ENCODE measurements at regions not wholly inside any gene's neighbourhood (a gene's known extent, or its start where the extent isn't known, plus 50 kb on each side); places are given as distances from the start of the nearest gene placed in this dataset.

DNA sequence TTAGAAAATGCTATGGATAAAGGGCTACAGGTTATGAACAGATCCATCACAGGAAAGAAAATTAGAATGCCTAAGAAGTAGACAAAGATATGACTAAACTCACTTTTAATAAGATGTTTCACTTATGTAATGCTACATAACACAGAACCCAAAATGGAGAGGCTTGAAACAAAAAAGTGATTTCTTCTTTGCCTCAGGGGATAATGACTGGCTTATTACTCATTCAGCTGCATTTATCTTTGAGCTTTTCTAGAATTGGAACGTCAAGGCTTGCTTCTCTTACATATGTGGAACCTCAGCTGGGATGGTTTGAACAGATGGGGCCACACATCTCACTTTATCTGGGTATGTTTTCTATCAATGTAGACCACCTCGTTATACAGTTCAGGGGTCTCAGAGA is 120.6 kb upstream of the EPHA3 start:
- H2BK120ac ChIP-seq (replicated peaks; ENCODE audit: low read depth, low read length) = no peak overlapping the region
- no peak overlapping the region for H3K9ac ChIP-seq (replicated peaks in 1 of 4; ENCODE audit: extremely low read depth in 1 of 4, low read depth in 3 of 4, low read length in 3 of 4)
- H2BK20ac ChIP-seq (ENCODE audit: low read length) = no peak overlapping the region
- no peak overlapping the region for H2AFZ ChIP-seq (ENCODE audit: low read length)
- no peak for DNase-seq (ENCODE audit: low read depth in 1 of 2, low spot score in 2 of 2)
- H2BK15ac ChIP-seq (ENCODE audit: low read length) = no peak overlapping the region
- WGBS, 2 experiments (ENCODE audit: extremely low coverage in 1 of 2, insufficient coverage in 1 of 2, insufficient read length in 1 of 2, insufficient replicate concordance in 2 of 2, low coverage in 1 of 2, low lambda C conversion rate in 2 of 2, missing lambda C conversion rate in 1 of 2) = 86% methylated on average over 2 of the region's 2 CpGs; no CpG with 5 or more reads in 1 of the 2 experiments
- ChIA-PET POLR2A (ENCODE audit: partially characterized antibody) (no interaction called here), CTCF (ENCODE audit: partially characterized antibody) (interaction anchor here (0.9 kb wide), 1 partner anchor 818 kb away, joined by 3 read pairs; no protein-coding TSS in a partner anchor)
- H4K91ac ChIP-seq (replicated peaks; ENCODE audit: insufficient read length, low read length) = no peak overlapping the region
- H3K27ac ChIP-seq (ENCODE audit: low read depth, low read length) = no peak overlapping the region
- H3K18ac ChIP-seq (ENCODE audit: extremely low read depth, low read length) = no peak overlapping the region
- H2BK5ac ChIP-seq (ENCODE audit: low read depth, low read length) = no peak overlapping the region
- H3K79me1 ChIP-seq (ENCODE audit: low read depth, low read length) = no peaks in the 10 kb centered on the region
- no peak overlapping the region for H3K4me3 ChIP-seq (ENCODE audit: extremely low read depth in 1 of 4, insufficient read depth in 2 of 4, low read depth in 3 of 4, low read length in 4 of 4)
- FAIRE-seq = no peak
- no peaks in the 10 kb centered on the region for H3K9me3 ChIP-seq (ENCODE audit: insufficient read depth in 2 of 2, low read depth in 1 of 2, low read length in 1 of 2)
- no peaks in the 10 kb centered on the region for H3K27me3 ChIP-seq (replicated peaks in 1 of 4; ENCODE audit: control insufficient read depth in 3 of 4, extremely low read depth in 1 of 4, insufficient read depth in 3 of 4, low read length in 3 of 4)
- no peak overlapping the region for H2AK5ac ChIP-seq (ENCODE audit: low read depth, low read length)
- H3K4me2 ChIP-seq (ENCODE audit: insufficient read depth in 1 of 2, low read depth in 2 of 2, low read length in 2 of 2) = no peak overlapping the region
- no peak overlapping the region for H4K8ac ChIP-seq (ENCODE audit: extremely low read depth, insufficient read depth, low read length)
- no peaks in the 10 kb centered on the region for H3K23me2 ChIP-seq (ENCODE audit: low read depth, low read length)
- no peak overlapping the region for H2BK12ac ChIP-seq (ENCODE audit: low read depth, low read length)
- no peak overlapping the region for H3K56ac ChIP-seq (replicated peaks; ENCODE audit: insufficient read length, low read depth, low read length)
- H3K14ac ChIP-seq (ENCODE audit: insufficient read length) = no peak overlapping the region
- H4K5ac ChIP-seq (ENCODE audit: insufficient read length, low read depth, low read length) = no peak overlapping the region
- H4K20me1 ChIP-seq (replicated peaks in 1 of 2; ENCODE audit: control insufficient read depth in 1 of 2, insufficient read depth in 2 of 2, low read length in 2 of 2) = no peaks in the 10 kb centered on the region
- no peaks in the 10 kb centered on the region for H3K79me2 ChIP-seq (ENCODE audit: control insufficient read depth in 1 of 2, insufficient read depth in 2 of 2, low read length in 2 of 2)
- H3K4me1 ChIP-seq (replicated peaks in 1 of 4; ENCODE audit: control insufficient read depth in 3 of 4, insufficient read depth in 4 of 4, low read length in 3 of 4) = no peaks in the 10 kb centered on the region
- no peak overlapping the region for H3K23ac ChIP-seq (ENCODE audit: insufficient read length)
- no peak overlapping the region for H3K4ac ChIP-seq (replicated peaks; ENCODE audit: insufficient read length, low read depth, low read length)
- no peaks in the 10 kb centered on the region for H3K36me3 ChIP-seq (ENCODE audit: control insufficient read depth in 2 of 4, insufficient read depth in 4 of 4, low read length in 3 of 4)
- TF ChIP-seq, protein P1, sequence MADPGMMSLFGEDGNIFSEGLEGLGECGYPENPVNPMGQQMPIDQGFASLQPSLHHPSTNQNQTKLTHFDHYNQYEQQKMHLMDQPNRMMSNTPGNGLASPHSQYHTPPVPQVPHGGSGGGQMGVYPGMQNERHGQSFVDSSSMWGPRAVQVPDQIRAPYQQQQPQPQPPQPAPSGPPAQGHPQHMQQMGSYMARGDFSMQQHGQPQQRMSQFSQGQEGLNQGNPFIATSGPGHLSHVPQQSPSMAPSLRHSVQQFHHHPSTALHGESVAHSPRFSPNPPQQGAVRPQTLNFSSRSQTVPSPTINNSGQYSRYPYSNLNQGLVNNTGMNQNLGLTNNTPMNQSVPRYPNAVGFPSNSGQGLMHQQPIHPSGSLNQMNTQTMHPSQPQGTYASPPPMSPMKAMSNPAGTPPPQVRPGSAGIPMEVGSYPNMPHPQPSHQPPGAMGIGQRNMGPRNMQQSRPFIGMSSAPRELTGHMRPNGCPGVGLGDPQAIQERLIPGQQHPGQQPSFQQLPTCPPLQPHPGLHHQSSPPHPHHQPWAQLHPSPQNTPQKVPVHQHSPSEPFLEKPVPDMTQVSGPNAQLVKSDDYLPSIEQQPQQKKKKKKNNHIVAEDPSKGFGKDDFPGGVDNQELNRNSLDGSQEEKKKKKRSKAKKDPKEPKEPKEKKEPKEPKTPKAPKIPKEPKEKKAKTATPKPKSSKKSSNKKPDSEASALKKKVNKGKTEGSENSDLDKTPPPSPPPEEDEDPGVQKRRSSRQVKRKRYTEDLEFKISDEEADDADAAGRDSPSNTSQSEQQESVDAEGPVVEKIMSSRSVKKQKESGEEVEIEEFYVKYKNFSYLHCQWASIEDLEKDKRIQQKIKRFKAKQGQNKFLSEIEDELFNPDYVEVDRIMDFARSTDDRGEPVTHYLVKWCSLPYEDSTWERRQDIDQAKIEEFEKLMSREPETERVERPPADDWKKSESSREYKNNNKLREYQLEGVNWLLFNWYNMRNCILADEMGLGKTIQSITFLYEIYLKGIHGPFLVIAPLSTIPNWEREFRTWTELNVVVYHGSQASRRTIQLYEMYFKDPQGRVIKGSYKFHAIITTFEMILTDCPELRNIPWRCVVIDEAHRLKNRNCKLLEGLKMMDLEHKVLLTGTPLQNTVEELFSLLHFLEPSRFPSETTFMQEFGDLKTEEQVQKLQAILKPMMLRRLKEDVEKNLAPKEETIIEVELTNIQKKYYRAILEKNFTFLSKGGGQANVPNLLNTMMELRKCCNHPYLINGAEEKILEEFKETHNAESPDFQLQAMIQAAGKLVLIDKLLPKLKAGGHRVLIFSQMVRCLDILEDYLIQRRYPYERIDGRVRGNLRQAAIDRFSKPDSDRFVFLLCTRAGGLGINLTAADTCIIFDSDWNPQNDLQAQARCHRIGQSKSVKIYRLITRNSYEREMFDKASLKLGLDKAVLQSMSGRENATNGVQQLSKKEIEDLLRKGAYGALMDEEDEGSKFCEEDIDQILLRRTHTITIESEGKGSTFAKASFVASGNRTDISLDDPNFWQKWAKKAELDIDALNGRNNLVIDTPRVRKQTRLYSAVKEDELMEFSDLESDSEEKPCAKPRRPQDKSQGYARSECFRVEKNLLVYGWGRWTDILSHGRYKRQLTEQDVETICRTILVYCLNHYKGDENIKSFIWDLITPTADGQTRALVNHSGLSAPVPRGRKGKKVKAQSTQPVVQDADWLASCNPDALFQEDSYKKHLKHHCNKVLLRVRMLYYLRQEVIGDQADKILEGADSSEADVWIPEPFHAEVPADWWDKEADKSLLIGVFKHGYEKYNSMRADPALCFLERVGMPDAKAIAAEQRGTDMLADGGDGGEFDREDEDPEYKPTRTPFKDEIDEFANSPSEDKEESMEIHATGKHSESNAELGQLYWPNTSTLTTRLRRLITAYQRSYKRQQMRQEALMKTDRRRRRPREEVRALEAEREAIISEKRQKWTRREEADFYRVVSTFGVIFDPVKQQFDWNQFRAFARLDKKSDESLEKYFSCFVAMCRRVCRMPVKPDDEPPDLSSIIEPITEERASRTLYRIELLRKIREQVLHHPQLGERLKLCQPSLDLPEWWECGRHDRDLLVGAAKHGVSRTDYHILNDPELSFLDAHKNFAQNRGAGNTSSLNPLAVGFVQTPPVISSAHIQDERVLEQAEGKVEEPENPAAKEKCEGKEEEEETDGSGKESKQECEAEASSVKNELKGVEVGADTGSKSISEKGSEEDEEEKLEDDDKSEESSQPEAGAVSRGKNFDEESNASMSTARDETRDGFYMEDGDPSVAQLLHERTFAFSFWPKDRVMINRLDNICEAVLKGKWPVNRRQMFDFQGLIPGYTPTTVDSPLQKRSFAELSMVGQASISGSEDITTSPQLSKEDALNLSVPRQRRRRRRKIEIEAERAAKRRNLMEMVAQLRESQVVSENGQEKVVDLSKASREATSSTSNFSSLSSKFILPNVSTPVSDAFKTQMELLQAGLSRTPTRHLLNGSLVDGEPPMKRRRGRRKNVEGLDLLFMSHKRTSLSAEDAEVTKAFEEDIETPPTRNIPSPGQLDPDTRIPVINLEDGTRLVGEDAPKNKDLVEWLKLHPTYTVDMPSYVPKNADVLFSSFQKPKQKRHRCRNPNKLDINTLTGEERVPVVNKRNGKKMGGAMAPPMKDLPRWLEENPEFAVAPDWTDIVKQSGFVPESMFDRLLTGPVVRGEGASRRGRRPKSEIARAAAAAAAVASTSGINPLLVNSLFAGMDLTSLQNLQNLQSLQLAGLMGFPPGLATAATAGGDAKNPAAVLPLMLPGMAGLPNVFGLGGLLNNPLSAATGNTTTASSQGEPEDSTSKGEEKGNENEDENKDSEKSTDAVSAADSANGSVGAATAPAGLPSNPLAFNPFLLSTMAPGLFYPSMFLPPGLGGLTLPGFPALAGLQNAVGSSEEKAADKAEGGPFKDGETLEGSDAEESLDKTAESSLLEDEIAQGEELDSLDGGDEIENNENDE (IDR thresholded peaks at IDR 0.05; ENCODE audit: insufficient replicate concordance, low read length) = no peak

All from H1 (cell line).